WI38 (cell line): ENCODE measurements at regions not wholly inside any gene's neighbourhood (a gene's known extent, or its start where the extent isn't known, plus 50 kb on each side); places are given as distances from the start of the nearest gene placed in this dataset.
"Not testable (repeated sequence)": the region's sequence is repeated elsewhere in the genome, so short reads cannot be mapped to it uniquely, and the experiment has no call there.

Experiments
- H3K4me3 ChIP-seq: 2 replicates; pipeline ENCODE4 v1.5.1; 2011; ENCODE audit warnings: low read depth, mild to moderate bottlenecking, control low read depth, low read length
- CTCF ChIP-seq: IDR thresholded peaks from 2 replicates; pipeline ENCODE4 v1.5.1; 2012; ENCODE audit warnings: low read depth, mild to moderate bottlenecking, control low read depth, low read length

GRCh38 chr17:19470530-19471261, 59.7 kb downstream of the RNF112 start:
- peak overlapping the region; percentile 34 for H3K4me3 ChIP-seq
- no peak for TF ChIP-seq CTCF

GRCh38 chr17:19474405-19474804, 59.2 kb upstream of the SLC47A1 start:
- not testable (repeated sequence) for H3K4me3 ChIP-seq

- not testable (repeated sequence) for H3K4me3 ChIP-seq
Observed at GRCh38 chr17:19475800-19476199, 57.9 kb upstream of the SLC47A1 start.

GRCh38 chr17:19482576-19482975, 51.1 kb upstream of the SLC47A1 start:
- no peak overlapping the region for H3K4me3 ChIP-seq
- no peak for TF ChIP-seq CTCF
